NCI-H2081 treated with DMSO at 0.1 percent for 48 hours (cell line): ENCODE measurements at regions not wholly inside any gene's neighbourhood (a gene's known extent, or its start where the extent isn't known, plus 50 kb on each side); places are given as distances from the start of the nearest gene placed in this dataset.

Experiments
- DNase-seq: peaks from one replicate; lab custom pipeline; 2025; lab: John Stamatoyannopoulos, UW

DNA sequence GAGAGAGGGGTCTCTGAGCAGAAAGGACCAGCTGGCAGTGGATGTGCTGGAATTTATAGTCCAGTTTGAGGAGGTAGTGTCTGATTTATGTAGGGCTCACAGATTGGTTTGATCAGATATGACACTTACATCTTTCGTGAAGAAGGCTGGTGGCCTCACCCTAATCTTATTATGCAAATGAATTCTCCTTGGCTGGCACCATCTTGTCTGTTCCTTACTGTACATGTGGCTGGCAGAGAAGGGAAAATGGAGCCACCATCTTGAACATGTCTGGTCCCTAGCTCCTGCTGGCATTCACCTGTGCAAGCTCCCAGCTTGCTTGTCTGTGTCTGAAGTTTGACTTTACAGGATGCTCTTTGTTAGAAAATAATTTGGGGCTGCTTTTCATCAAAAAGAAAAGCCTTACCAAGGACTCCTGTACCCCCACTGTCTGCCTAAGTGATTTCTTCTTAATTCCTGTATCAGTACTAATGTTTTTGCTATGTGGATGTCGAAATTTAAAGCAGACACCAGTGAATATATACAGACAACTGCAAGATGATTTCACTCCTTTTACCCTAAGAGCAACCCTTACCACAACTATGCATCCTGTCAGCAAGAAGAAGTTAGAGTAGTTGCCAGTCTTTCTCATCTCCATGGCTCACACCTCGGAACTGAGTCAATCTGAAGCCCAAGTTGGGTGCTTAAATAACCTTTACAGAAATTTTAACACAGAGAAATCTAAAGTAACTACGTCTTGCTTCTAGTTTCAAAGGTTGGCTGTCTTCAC, 322.0 kb upstream of the SEMA3D start:
- DNase-seq = no peak

DNA sequence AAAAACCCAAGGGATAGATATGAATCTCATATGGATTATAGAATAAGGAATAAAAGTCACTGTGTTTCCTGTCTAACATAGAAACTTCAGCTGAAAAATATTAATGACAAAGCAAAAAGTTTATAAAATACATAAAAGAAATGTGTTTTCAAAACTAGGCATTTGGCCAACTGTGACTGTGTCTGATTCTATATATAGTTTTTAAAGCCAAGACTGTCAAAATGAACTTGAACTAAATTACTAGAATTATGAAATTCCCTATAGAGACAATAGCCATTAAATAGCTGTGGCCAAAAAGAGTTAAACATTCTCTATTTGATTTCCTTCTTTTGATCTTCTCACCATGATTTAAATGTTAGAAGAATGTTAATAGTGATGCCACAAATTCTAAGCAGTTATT, 311.2 kb upstream of the SEMA3D start:
- DNase-seq = no peak

DNA sequence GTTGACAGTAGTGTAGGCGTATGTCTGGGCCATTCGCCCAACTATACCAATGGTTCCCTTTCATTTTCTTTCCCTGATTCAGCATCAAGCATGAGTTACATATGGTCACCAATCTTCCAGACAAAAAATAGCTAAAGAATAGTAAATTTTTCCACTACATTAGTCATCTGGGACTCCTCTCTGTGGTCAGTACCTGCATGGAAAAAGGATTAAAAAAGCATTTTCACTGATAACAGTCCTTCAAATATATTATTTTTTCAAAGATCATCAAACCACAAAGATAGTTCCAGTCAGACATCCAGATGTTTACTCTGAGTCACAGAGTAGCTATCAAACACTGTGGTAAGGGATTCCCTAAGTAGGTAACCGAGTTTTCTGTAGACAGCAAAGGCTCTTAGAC, 302.6 kb upstream of the SEMA3D start:
- no peak for DNase-seq

DNA sequence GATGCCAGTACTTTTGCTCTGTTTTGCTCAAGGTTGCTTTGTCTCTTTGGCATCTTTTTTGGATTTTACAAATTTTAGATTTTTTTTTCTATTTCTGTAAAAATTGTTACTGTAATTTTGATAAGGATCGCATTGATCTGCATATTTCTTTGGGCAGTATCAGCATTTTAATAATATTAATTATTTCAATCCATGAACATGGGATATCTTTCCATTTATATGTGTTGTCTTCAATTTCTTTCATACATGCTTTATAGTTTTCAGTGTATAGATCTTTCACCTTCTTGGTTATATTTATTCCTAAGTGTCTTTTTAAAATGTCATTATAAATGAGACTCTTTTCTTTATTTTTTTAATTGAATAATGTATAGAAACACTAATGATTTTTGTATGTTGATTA, 301.6 kb upstream of the SEMA3D start:
- no peak for DNase-seq

DNA sequence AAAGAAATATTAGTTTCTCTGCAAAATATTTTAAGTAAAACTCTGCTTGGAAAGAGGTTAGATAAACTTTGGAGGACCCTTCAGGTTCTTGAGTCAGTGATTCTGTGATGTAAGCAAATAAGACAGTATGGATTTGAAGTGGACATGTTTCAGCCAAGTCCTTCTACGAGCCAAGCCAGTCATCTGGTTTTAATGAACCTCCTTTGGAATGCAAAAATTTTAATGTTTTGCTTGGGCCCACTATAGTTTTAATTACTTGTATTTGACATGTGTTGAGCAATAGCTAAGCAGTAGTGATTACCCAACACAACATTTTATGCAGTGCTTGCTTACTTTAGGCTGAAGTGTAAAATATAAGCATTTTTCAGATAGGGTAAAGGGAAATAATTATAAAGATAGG, 296.3 kb upstream of the SEMA3D start:
- DNase-seq = no peak

DNA sequence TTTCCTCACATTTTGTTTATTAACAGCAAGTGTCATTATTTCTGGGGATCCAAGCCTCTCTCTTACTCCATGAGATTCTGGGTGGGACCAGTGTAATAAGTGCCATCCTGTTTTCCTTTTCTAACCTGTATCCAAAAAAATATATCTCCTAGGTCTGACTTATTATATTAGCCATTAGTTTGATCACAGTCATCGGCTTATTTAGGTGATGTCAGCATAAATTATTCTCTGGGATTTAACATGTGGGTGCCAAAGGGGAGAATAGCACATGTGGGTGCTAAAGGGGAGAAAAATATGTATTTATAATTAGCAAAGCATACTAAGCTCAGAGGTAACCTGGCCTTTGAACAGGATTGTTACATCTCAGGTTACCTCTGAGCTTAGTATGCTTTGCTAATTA, 293.8 kb upstream of the SEMA3D start:
- no peak for DNase-seq

DNA sequence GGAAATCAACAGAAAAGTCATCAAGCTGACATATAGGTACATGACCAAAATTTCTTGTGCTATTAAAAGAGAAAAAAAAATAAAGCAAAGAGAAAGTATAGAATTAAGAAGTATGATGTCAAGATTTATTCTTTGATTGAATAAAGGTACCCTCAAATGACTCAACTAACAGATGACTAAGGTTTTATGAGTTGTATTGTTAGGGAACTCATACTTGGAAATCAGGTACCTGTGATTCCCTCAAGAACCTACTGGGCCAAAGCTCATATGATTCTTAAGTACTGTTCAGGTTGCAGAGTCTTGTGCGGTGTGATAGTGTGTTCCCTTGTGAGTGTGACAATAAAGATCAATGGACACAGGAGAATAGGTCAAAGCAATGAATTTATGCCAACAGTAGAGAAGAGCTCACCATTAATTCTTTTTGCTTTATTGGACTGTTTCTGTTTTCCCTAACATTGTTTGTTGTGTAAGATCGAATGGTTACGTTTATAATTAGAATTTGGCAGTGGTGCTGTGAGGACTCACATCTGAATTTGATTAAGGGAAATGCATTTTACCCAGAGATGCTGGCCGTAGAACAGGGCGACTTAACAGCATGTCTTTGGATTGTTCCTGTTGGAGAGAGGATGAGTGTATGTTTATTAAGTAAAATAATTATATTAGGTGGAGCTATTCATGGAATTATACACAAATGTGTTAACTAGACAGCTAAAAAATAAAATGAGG, 293.2 kb upstream of the SEMA3D start:
- no peak for DNase-seq

DNA sequence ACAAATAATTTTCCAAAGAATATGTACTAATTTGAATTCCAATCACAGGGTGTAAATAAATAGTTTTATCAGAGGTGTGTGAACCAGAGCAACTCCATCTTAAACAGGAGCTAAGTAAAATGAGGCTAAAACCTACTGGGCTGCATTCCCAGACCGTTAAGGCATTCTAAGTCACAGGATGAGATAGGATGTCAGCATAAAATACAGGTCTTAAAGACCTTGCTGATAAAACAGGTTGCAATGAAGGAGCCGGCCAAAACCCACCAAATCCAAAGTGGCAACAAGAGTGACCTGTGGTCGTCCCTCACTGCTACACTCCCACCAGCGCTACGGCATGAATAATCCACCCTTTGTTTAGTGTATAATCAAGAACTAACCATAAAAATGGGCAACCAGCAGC, 291.7 kb upstream of the SEMA3D start:
- no peak for DNase-seq

DNA sequence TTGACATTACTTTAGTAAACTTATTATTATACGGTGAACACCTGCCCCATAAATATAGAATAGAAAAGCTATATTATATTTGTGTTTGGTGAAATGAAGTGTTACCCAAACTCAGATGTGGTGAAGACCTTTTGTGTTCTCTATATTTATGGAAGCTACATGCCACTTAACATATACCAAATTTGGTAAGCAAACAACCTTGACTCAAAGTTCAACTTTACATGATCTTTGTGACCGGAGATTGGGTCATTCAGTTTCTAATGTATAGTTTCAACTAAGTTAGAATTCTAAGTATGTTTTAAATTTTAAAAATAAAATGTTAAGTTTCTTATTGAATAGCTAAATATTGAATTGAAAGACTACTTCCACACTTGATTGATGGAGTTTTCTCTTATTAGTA, 288.6 kb upstream of the SEMA3D start:
- no peak for DNase-seq

DNA sequence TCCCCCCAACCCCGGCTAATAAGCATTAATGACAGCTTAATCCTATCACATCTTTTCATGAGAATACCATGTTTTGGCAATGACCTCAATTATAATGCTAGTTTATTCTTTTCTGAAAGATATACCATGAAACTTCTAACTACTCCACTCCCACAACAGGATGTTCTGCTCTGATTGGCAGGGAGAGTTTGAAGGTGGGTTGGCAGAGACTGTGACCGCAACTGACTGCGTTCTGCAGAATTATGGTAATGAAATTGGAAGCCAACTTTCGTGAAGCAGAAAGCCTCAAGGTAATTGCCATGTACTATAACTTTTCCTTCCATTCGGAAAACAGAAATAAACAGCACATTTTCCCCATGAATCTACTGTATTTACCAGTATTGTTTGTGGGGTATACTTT, 288.2 kb upstream of the SEMA3D start:
- no peak for DNase-seq

DNA sequence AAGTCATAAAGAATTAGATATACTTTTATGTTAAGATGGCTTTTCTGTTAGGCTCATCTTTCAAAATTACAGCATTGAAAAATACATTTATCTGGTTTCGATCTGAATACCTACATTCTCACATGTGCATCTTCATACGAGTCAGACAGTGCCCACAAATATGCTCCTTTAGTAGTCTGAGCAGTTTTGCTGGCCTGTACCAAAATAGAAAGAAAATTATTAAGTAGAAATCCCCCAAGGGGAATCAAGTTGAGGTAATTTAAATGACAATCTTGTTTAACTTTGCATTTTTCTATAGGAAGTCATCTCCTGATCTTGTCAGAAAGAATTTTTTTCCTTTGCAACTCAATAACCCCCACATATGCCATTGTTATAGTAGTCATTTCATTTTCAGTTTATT, 287.4 kb upstream of the SEMA3D start:
- DNase-seq = no peak

DNA sequence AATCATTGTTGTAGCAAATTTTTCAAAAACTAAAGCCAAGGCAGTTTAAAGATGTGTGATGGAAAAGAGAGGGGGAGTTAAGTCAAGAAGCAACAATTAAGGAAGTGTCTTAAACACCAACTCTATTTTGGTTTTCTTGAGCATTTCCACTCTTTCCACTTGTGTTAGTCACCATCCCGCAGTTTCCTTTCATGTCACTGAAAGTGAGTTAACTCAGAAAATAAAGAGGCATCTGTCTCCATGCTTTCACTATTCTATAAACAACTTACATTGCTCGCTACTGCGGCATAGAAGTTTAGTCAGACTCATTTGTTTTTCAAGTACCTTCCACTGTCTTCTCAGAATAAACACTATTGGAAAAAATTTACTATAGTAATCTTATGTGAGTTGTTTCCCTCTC, 284.9 kb upstream of the SEMA3D start:
- no peak for DNase-seq

DNA sequence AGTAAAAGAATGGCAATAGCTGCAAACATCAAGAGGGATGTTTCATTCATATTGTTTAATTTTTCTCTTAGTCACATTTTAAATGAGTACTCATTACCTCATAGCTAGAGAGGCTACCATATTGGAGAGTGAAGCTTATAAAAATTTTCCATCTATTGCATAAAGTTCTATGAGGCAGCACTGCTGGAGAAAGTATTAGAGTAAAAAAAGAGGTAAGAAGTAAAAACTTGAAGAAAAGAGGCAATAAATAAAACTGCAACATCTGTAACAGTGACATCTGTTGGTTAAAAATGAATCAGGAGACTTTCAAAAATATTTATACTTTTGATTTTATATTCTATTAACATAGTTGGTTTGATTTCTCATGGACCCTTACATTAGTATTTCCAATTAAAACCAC, 284.5 kb upstream of the SEMA3D start:
- DNase-seq = no peak

DNA sequence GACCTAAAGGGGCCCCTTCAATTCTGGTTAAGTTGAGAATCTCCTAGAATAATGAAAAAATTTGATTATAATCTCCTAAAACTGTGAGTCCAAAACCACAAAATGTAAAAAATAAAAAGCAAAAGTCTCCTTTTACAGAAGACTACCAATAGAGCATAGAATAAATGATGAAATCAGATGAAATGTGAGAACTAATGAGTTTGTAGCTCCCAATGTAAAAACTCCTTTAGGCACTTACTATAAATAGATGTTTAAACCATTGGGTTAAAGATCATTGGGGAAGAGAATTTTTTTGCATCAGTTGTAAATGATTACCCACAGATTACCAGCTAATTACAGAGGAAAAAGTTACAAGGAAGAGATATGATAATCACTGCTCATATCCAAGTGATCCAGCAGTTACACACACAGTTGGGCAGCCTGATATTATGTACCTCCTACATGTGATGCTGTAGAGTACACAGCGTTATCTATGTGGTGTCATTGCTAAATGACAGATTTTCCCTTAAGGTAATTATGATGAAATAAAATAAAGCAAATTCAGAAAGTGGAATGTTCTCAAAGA, 282.7 kb upstream of the SEMA3D start:
- no peak for DNase-seq

DNA sequence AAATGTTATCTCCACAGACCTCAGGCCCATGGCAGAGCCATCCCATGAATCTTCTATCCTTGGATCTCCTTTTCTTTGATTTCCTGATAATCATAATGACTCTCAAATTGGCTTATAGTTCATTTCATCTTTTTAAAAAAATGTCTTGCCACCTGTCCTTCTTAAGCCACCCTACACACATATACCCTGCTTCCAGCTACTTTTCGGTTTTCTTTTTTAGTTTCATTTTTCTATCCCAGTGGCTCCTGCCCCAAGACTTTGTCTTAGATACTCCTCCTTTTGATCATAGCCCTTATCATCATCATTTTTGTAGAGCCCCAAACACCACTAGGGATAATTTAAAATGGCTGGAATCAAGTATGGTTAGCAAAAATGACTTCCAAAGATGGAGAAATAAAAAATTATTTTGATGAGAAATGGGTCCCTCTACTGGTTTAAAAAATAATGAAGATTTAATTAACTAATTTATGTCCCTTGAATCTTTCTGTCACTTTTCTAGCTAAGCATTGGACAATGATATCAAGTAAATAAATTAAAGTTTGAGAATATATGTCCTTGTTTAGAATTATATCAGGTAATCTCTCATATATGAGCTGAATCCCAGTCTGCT, 277.3 kb upstream of the SEMA3D start:
- no peak for DNase-seq

DNA sequence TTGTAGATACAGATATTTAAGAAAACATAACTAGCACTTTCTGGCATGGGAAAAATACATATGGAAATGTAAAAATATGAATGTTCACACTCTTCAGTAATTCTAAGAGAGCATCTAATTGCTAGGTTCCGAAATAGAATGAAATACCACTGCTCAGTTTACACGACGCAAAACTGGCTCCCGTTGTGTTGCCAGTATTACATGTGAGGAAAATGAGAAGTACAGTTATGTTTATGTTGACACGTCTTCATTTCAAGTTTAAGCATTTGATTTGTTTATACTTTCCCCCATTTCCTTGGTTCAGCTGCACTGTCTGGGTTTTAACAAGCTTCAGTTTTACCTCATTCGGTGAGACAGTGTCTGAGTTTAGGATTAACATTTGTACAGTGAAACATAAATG, 275.8 kb upstream of the SEMA3D start:
- no peak for DNase-seq

DNA sequence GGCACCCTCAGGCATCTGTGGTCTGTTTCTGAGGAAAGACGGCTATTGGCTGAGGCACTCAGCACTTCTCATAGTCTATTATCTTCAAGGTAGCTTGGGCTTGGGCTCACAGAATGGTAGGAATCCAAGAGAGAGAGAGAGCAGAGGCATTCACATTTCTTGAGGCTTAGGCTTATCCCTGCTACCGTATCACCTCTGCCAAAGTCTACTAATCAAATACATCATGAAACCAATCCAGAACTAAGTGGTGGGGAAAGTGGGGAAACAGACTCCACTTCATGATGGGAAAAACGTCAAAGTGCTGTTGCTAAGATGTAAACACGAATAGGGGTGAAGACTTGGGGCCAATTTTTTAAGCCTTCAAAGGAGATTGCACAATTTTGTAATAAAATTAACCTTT, 271.1 kb upstream of the SEMA3D start:
- no peak for DNase-seq

DNA sequence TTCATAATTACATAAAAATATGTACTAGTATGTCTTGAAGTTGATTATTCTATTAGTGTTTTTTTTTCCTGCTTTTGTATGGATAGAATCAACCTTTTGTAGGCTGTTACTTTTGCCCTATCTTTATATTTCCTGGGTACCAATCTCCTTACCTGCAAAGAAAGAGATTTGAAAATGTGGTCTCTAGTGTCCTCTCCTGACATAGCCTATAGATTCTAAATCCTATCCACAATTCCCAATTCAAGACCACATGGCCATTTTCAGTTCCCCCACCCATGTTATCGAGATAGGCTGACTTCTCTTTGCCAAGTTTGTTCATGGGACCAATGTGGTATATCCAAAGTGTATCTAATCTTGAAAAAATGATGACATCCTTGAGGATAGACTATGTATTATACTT, 269.4 kb upstream of the SEMA3D start:
- no peak for DNase-seq

DNA sequence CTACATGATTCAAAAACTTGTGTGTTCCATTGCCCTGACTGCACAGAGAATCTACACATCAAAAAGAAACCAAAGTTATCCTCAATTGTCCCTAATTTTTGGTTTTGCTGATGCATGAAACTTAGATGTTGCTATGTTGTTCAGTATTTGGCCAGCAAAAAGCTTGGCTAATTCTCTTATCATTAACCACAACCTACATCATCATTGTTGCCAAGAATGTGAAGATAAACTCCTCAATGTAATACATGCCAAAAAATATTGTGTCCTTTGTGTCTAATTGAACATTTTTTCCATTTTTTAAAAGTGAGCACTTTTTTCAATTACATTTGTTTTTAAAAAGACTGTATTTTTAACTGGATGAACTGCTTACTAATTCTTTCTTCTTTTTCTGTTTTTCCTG, 268.0 kb upstream of the SEMA3D start:
- DNase-seq = no peak

DNA sequence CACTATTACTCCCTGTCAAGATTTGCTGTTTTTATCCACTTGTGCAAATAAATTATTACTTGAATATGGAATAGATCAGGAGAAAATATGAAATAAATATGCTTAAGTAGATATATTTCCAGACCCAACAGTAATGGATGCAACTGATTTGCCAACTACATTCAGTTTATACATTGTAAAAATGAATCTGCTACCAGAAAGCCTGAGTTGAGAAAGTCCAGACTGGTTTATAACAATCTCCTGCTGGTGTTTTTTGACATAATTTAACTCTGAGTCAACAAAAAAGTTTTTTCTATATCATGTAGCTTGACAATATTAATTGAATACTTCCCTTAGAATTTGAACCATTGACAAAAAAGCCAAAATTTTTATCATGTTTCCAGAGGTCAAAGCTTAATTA, 265.8 kb upstream of the SEMA3D start:
- no peak for DNase-seq

DNA sequence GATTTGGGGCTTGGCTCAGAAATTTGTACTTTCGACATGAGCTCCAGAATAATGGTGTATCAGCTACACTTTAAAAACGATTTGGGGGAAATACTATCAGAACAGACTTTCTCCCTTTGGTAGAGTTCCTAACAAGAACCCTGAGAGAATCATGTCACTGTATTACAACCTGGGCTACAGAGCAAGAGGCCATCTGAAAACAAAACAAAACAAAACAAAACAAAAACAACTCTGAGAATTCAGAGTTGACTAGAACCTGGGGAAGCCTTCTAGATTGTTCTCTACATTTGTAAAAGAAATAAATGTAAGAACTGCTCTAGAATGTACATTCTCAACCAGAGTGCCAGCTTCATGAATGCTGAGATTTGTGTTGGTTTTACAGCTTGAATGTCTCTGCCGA, 262.6 kb upstream of the SEMA3D start:
- no peak for DNase-seq

DNA sequence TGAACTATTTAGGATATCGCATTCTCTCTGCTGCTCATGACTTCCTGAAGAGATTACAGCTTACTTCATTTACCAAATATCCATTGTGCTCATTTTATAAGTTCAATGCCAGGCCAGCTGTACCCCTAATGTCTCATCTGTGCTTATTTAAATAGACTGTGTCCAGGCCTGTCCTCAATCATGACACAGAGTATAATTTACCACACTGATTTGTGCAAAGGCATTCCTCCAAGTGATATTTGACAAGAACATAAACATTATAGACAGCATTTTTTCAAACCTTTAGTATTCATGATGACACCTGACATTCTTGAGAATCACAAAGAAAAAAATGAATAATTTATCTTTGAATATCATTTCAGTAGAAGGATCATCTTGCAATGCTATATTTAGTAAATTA, 260.1 kb upstream of the SEMA3D start:
- DNase-seq = no peak

DNA sequence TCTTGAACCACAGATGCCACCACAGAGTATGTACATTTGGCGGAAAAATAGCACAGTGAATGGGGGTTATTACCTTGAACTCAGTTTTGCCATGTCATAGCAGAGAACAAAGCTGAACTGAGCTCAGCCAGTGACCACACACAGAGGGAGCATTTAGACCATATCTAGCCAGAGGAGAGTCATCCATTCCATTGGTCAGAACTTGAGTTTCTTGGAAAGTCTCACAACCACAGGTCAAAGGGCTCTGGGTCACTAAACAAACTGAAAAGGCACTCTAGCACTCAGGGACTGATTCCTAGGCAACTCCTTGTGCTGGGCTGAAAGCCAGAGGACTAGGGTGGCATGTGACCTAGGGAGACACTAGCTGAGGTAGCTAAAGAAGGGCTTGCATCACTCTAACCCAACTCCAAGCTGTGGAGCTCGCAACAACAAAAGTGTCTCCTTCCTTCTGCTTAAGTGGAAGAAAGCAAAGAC, 239.7 kb upstream of the SEMA3D start:
- no peak for DNase-seq
